ENCODE measurements at regions not wholly inside any gene's neighbourhood (a gene's known extent, or its start where the extent isn't known, plus 50 kb on each side); places are given as distances from the start of the nearest gene placed in this dataset.

- DNase-seq, result no peak
Observed at GRCh38 chr7:35384761-35385700, 131.1 kb upstream of the TBX20 start.

GRCh38 chr7:35380739-35381224 lies 126.9 kb upstream of the TBX20 start:
- no peak for DNase-seq

- no peak for DNase-seq
Observed at GRCh38 chr7:35379481-35379880, 125.6 kb upstream of the TBX20 start.

- no peak for DNase-seq
Observed at GRCh38 chr7:35375516-35375915, 121.6 kb upstream of the TBX20 start.

- no peak for DNase-seq
Observed at GRCh38 chr7:35374858-35375257, 121.0 kb upstream of the TBX20 start.

- DNase-seq, result no peak
Observed at GRCh38 chr7:35371221-35371620, 117.3 kb upstream of the TBX20 start.

GRCh38 chr7:35370687-35371086 lies 116.8 kb upstream of the TBX20 start:
- DNase-seq, result no peak

GRCh38 chr7:35366167-35367155 lies 112.6 kb upstream of the TBX20 start:
- DNase-seq, result no peak

- no peak for DNase-seq
Observed at GRCh38 chr7:35365523-35365922, 111.6 kb upstream of the TBX20 start.

GRCh38 chr7:35362341-35362740 lies 108.4 kb upstream of the TBX20 start:
- no peak for DNase-seq

- DNase-seq, result no peak
Observed at GRCh38 chr7:35359423-35359822, 105.5 kb upstream of the TBX20 start.

GRCh38 chr7:35356495-35356894 lies 102.6 kb upstream of the TBX20 start:
- DNase-seq, result no peak

GRCh38 chr7:35355911-35356310 lies 102.0 kb upstream of the TBX20 start:
- no peak for DNase-seq

- DNase-seq, result no peak
Observed at GRCh38 chr7:35355199-35355598, 101.3 kb upstream of the TBX20 start.

GRCh38 chr7:35353481-35353880 lies 99.6 kb upstream of the TBX20 start:
- no peak for DNase-seq

GRCh38 chr7:35351466-35351865 lies 97.6 kb upstream of the TBX20 start:
- DNase-seq, result no peak

- DNase-seq, result no peak
Observed at GRCh38 chr7:35348611-35349400, 94.9 kb upstream of the TBX20 start.

- no peak for DNase-seq
Observed at GRCh38 chr7:35342786-35343185, 88.9 kb upstream of the TBX20 start.

GRCh38 chr7:35339811-35340210 lies 85.9 kb upstream of the TBX20 start:
- no peak for DNase-seq

GRCh38 chr7:35336444-35336843 lies 82.5 kb upstream of the TBX20 start:
- no peak for DNase-seq

- DNase-seq, result no peak
Observed at GRCh38 chr7:35334506-35334905, 80.6 kb upstream of the TBX20 start.

GRCh38 chr7:35333265-35333664 lies 79.4 kb upstream of the TBX20 start:
- DNase-seq, result no peak
